ENCODE measurements at regions not wholly inside any gene's neighbourhood (a gene's known extent, or its start where the extent isn't known, plus 50 kb on each side); places are given as distances from the start of the nearest gene placed in this dataset.
"Not testable (repeated sequence)": the region's sequence is repeated elsewhere in the genome, so short reads cannot be mapped to it uniquely, and the experiment has no call there.

DNA sequence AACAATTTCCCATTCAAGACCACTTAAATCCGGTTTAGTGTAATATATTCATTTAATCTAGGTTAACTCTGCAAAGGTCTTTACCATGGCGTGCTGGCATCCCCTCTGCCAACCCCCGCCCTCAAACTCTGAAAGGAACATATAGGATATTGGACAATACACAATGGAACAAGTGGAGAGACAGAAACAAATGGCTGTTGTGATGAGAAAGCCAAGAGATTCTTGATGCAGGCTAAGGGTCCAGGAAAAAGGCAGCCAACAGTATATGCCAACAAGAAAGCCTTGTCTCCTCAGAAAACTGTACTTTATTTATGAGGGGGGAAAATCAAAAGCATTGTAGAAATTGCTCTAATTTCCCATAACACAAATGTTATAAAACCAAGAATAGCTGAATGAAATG is 407.3 kb upstream of the SGCG start:
- Mint-ChIP-seq H3K27me3 (peaks cover 2% of the 10 kb centered on the region), H3K4me3 (no peak overlapping the region), H3K27ac (no peak overlapping the region), H3K36me3 (no peaks in the 10 kb centered on the region), H3K9me3 (no peaks in the 10 kb centered on the region), H3K4me1 (ENCODE audit: low read depth) (no peaks in the 10 kb centered on the region)
- POLR2A ChIA-PET = no interaction called here
- CTCF ChIA-PET = no interaction called here
- no peak for DNase-seq
- intact Hi-C loops (cut with micrococcal nuclease) = no loop called here

DNA sequence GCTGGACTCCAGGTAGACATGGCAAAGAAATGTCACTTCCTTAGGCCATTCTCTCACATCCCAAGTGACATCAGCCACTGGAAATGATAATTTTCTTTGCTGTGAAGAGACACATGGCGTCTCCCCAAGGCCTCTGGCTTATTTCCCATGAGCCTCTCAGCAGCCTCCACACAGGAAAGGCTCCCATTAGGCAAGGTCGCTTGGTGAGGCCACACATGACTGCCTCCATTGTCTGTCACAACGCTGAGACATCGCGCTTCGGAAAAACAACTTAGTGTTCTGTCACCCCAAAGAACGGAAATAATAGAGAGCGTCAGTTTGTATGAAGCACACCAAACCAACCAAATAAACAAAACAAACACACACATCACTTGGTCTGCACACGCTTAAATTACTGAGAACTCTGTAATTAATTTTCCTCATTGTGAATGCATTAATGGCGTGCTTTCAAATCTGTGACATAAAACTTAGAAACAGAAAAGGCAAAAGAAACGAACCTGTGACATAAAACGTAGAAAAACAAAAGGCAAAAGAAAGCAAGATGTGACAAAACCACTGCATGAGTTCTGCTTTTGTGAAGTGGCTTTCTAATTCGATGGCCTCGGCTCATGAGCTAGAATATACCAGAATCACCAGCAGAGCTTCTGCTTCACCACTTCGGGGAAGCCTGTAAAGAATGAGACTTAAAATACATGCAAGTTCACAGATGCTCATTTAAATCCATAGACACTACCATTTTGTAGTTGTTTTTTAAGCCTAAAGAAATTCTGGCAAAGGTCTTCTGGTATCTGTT is 404.2 kb upstream of the SGCG start:
- no peak for DNase-seq
- intact Hi-C loops (cut with micrococcal nuclease) = no loop called here
- POLR2A ChIA-PET = no interaction called here
- CTCF ChIA-PET = interaction anchor here (0.7 kb wide), 1 partner anchor 17 kb away, joined by 4 read pairs; no protein-coding TSS in a partner anchor
- H3K9me3 Mint-ChIP-seq = no peaks in the 10 kb centered on the region
- H3K4me1 Mint-ChIP-seq (ENCODE audit: low read depth) = no peaks in the 10 kb centered on the region
- H3K4me3 Mint-ChIP-seq = no peak overlapping the region
- H3K36me3 Mint-ChIP-seq = no peaks in the 10 kb centered on the region
- H3K27me3 Mint-ChIP-seq = no peaks in the 10 kb centered on the region
- no peak overlapping the region for H3K27ac Mint-ChIP-seq

DNA sequence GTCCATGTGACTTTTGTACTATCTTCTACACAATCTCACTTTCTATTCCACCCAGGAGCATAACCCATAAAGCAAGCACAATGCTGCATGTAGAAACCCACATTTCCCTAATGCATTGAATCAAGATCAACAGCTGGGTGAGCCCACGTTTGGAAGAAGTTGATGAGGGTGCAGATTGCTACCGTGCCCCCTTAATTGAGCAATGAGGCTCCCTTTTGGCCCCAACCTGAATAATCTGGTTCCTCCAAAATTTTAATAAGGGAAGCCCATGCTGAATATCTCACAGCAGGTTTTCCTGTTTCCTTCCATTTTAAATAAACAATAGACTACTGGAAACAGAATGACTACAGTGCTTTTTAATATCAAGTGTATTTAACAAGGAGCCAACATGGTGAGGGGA is 403.6 kb upstream of the SGCG start:
- H3K4me1 Mint-ChIP-seq (ENCODE audit: low read depth) = no peaks in the 10 kb centered on the region
- ChIA-PET CTCF (no interaction called here), POLR2A (no interaction called here)
- intact Hi-C loops (cut with micrococcal nuclease) = no loop called here
- H3K27me3 Mint-ChIP-seq = peaks cover 1% of the 10 kb centered on the region
- no peak for DNase-seq
- no peak overlapping the region for H3K4me3 Mint-ChIP-seq
- no peak overlapping the region for H3K27ac Mint-ChIP-seq
- H3K9me3 Mint-ChIP-seq = no peaks in the 10 kb centered on the region
- H3K36me3 Mint-ChIP-seq = no peaks in the 10 kb centered on the region

DNA sequence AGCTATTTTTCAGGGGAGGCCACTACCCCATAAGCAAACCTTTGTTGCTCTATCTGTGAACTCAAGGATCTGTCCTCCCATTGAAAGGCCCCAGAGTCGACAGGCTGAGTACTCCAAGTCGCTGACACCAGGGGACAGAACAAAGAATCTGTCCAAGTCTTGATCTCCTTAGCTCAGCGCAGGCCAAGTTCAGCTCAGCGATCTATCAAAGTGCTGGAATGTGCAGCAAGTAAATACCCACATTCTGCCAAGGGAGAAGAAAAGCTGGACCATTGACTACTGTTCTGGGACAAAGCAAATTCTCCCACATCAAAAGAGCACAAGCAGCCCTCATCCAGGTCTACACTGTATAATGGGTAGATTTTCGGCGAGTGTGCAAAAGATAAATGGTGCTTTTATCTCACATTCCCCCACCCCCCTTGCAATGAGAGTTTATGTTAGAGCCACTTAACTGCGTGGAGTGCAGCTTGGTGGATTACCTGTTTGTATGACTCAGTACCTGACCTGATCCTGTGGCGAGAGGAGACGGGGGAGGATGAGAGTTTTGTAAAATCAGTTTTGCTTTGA is 391.7 kb upstream of the SGCG start:
- CTCF ChIA-PET = no interaction called here
- H3K4me3 Mint-ChIP-seq = no peak overlapping the region
- intact Hi-C loops (cut with micrococcal nuclease) = no loop called here

DNA sequence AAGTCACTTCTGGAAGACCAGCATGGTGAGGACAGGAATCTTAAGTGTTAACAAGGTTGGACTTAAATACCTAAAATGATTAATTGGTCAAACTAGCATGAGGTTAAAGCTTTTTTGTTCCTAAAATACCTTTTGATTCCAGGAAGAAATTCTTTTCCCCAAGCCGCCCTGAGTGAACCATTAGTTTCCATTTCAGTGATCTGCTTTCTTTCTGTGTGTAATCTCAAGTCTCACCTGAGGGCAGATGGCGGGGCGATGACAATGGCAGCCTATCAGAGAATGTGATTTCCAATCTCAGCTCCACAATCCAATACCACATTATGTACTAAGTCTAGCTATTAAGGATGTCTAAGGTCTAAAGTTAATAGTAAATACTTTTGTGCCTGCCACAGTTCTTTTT is 390.9 kb upstream of the SGCG start:
- no peak for DNase-seq
- Mint-ChIP-seq H3K27me3 (peaks cover 4% of the 10 kb centered on the region), H3K4me1 (ENCODE audit: low read depth) (no peaks in the 10 kb centered on the region), H3K4me3 (no peak overlapping the region), H3K9me3 (no peaks in the 10 kb centered on the region), H3K27ac (no peak overlapping the region), H3K36me3 (no peaks in the 10 kb centered on the region)
- intact Hi-C loops (cut with micrococcal nuclease) = no loop called here
- ChIA-PET POLR2A (no interaction called here), CTCF (interaction anchor here (0.6 kb wide), 1 partner anchor 1187 kb away, joined by 3 read pairs; no protein-coding TSS in a partner anchor)

More for the DNA sequence above, 391.7 kb upstream of the SGCG start:
- no peaks in the 10 kb centered on the region for H3K36me3 Mint-ChIP-seq
- H3K4me1 Mint-ChIP-seq (ENCODE audit: low read depth) = no peaks in the 10 kb centered on the region
- no peaks in the 10 kb centered on the region for H3K9me3 Mint-ChIP-seq
- H3K27ac Mint-ChIP-seq = no peak overlapping the region
- POLR2A ChIA-PET = no interaction called here
- H3K27me3 Mint-ChIP-seq = peaks cover 4% of the 10 kb centered on the region
- DNase-seq = no peak

DNA sequence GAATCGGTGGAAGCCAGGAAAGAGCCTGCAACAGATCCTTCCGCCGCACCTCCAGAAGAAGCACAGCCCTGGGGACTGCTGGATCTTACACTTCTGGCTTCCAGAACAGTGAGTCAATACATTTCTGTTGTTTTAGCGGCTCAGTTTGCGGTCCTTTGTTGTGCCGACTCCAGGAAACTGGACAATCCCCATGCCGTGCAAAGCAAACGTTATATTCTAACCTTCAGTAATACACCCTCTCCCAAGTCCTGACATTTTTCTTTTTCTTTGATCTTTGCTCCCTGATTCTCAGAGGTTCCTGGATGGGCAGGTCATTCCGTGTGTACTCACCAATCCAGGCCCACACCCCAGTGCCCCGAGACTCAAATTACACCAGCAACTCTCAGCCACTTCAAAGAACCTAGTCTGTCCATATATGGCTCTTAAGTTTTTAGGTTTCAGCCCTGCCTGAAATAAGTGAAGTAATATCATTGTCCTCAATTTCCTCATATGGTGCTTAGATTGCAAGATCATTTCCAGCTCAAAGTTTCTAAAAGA is 387.1 kb upstream of the SGCG start:
- ChIA-PET CTCF (no interaction called here), POLR2A (no interaction called here)
- H3K36me3 Mint-ChIP-seq = no peaks in the 10 kb centered on the region
- H3K4me3 Mint-ChIP-seq = no peak overlapping the region
- no peaks in the 10 kb centered on the region for H3K9me3 Mint-ChIP-seq
- peaks cover 8% of the 10 kb centered on the region for H3K27me3 Mint-ChIP-seq
- DNase-seq = no peak
- intact Hi-C loops (cut with micrococcal nuclease) = no loop called here
- H3K27ac Mint-ChIP-seq = no peak overlapping the region
- no peaks in the 10 kb centered on the region for H3K4me1 Mint-ChIP-seq (ENCODE audit: low read depth)

DNA sequence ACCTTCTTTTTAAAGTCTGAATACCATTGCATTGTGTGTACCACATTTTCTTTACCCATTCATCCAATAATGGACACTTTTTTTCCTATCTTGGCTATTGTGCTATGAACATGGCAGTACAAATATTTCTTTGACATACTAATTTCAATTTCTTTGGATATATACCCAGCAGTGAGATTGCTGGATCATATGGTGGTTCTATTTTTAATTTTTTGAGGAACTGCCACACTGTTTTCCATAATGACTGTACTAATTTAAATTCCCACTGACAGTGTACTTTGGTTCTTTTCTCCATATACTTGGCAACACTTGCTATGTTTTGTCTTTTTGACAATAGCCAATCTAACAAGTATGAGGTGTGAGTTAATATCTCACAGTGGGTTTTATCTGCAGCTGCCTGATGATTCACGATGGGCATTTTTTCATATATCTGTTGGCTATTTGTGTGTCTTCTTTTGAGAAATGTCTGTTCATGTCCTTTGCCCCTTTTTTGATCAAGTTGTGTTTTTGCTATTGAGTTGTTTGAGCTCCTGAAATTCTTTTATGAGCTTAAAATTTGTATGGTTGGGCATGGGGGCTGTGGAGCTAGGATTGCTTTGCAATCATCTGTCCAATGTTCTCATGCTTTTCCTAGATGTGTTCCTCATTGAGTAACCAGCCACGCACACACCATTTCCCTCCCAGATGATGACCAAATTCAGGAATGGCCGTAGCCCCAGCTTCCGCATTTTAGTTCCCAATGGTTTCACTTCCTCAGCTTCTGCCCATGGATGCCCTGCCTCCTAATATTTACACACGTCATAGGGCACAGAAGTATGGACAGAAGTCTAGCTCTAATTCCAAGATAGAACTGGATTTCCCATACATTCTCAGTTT is 380.0 kb upstream of the SGCG start:
- Mint-ChIP-seq H3K27ac (no peak overlapping the region), H3K4me3 (no peak overlapping the region), H3K9me3 (no peaks in the 10 kb centered on the region), H3K4me1 (ENCODE audit: low read depth) (no peaks in the 10 kb centered on the region), H3K36me3 (no peaks in the 10 kb centered on the region), H3K27me3 (peaks cover 14% of the 10 kb centered on the region)
- ChIA-PET POLR2A (no interaction called here), CTCF (interaction anchor here (1.9 kb wide), 1 partner anchor 219 kb away, joined by 5 read pairs; no protein-coding TSS in a partner anchor)
- intact Hi-C loops (cut with micrococcal nuclease) = no loop called here
- DNase-seq = no peak

DNA sequence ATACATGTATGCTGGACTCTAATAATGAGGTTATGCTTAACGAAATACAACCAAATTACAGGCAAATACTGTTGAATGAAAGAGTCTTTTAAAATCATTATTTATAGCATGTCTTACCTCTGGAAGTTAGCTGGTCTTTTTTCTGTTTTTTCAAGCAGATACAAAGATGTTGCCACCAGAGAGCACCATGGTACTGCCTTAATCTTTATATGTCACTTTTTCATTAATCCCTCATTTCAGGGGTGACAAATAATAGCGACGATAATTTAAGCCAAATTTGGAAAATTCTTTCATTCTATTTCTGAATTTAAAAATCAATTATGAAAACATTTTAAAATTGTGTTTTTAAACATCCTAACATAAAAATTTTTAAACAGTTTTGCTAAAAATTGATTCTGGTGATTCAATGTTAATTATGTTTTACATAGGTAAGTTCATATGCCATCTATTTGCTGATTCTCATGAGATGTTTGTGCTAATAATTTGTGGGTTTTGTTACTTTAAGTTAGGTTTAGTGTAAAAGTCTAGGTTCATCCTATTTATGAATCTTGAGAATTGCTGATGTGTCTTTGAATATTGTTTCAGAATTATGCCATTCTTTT is 379.3 kb upstream of the SGCG start:
- no peak overlapping the region for H3K27ac Mint-ChIP-seq
- POLR2A ChIA-PET = no interaction called here
- no peaks in the 10 kb centered on the region for H3K36me3 Mint-ChIP-seq

DNA sequence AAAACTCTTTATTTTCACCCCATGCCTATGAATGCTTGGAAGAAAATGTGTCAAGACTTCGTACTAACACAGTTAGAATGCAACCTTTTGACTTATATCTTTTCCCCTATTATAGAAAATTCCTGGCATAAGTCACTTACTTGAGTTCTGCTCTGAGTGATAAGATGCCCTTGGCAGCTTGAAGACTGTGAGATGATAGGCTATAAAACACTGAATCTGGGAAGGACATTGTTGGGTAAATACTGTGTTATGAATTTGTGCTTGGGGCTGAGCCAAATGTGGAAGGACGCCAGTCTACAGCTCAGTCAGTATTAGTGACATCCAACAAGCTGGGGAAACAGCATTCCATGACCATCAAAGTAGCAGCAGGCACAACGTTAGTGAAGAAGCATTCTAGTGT is 368.0 kb upstream of the SGCG start:
- Mint-ChIP-seq H3K4me1 (ENCODE audit: low read depth) (no peaks in the 10 kb centered on the region), H3K27ac (no peak overlapping the region), H3K36me3 (no peaks in the 10 kb centered on the region), H3K9me3 (no peaks in the 10 kb centered on the region), H3K27me3 (no peaks in the 10 kb centered on the region), H3K4me3 (no peak overlapping the region)
- ChIA-PET CTCF (no interaction called here), POLR2A (interaction anchor here (0.7 kb wide), 1 partner anchor 72 kb away, joined by 3 read pairs; no protein-coding TSS in a partner anchor)
- intact Hi-C loops (cut with micrococcal nuclease) = no loop called here
- DNase-seq = no peak

More for the DNA sequence above, 379.3 kb upstream of the SGCG start:
- no peaks in the 10 kb centered on the region for H3K9me3 Mint-ChIP-seq
- intact Hi-C loops (cut with micrococcal nuclease) = no loop called here
- no peaks in the 10 kb centered on the region for H3K4me1 Mint-ChIP-seq (ENCODE audit: low read depth)
- H3K4me3 Mint-ChIP-seq = no peak overlapping the region
- DNase-seq = no peak
- CTCF ChIA-PET = interaction anchor here (1.9 kb wide), 1 partner anchor 219 kb away, joined by 5 read pairs; no protein-coding TSS in a partner anchor
- H3K27me3 Mint-ChIP-seq = peaks cover 14% of the 10 kb centered on the region

DNA sequence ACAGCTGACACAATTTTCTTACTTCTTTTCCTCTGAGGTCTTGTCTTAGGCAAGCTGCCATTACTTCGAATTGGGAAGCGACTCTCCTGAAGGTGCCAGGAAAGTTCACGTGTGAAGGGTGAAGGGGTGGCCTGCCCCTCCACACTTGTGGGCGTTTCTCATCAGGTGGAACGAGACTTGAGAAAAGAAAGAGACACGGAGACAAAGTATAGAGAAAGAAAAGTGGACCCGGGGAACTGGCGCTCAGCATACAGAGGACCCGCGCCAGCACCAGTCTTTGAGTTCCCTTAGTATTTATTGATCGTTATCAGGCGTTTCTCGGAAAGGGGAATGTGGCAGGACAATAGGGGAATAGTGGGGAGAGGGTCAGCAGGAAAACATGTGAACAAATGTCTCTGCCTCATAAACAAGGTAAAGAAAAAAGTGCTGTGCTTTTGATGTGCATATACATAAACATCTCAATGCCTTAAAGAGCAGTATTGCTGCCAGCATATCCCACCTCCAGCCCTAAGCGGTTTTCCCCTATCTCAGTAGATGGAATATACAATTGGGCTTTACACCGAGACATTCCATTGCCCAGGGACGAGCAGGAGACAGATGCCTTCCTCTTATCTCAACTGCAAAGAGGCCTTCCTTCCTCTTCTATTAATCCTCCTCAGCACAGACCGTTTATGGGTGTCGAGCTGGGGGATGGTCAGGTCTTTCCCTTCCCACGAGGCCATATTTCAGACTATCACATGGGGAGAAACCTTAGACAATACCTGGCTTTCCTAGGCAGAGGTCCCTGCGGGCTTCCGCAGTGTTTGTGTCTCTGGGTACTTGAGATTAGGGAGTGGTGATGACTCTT is 367.0 kb upstream of the SGCG start:
- H3K9me3 Mint-ChIP-seq; POLR2A ChIA-PET; H3K4me3 Mint-ChIP-seq; H3K27me3 Mint-ChIP-seq; H3K27ac Mint-ChIP-seq; H3K4me1 Mint-ChIP-seq (ENCODE audit: low read depth); DNase-seq; intact Hi-C loops (cut with micrococcal nuclease); H3K36me3 Mint-ChIP-seq: not testable (repeated sequence)
- CTCF ChIA-PET = interaction anchor here (0.5 kb wide), 1 partner anchor 9 kb away, joined by 3 read pairs; no protein-coding TSS in a partner anchor

DNA sequence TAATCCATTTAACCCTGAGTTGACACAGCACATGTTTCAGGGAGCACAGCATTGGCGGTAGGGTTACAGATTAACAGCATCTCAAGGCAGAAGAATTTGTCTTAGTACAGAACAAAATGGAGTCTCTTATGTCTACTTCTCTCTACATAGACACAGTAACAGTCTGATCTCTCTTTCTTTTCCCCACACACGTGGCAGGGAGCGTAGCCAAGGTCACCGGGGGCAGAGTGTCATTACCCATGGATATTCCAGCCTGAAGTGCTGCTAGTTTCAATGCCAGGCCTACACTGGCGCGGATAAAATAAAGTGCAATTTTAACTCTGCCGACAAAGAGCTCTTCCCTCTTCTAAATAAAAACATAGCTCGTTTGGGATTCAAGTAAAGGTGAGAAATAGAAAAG is 366.3 kb upstream of the SGCG start:
- H3K36me3 Mint-ChIP-seq; intact Hi-C loops (cut with micrococcal nuclease); POLR2A ChIA-PET; CTCF ChIA-PET; H3K4me1 Mint-ChIP-seq (ENCODE audit: low read depth); H3K4me3 Mint-ChIP-seq; H3K9me3 Mint-ChIP-seq; DNase-seq; H3K27ac Mint-ChIP-seq; H3K27me3 Mint-ChIP-seq: not testable (repeated sequence)

Measured in activated CD4-positive, alpha-beta memory T cell treated with anti-CD3 and anti-CD28 coated beads for 36 hours (primary cell).